Stimulated activated naive CD8-positive, alpha-beta T cell treated with anti-CD3 and anti-CD28 coated beads, Interleukin-15, Interleukin-2, amounts not matched to agents 100 U/mL and 50 U/mL, for 24 hours (primary cell): ENCODE measurements at regions not wholly inside any gene's neighbourhood (a gene's known extent, or its start where the extent isn't known, plus 50 kb on each side); places are given as distances from the start of the nearest gene placed in this dataset.

Experiments used
- ATAC-seq: fragments of 150-1000 bp; cut with Tn5 transposase; one replicate; pipeline ENCODE4 v1.10.0; 2021
- DNase-seq: peaks from one replicate; pipeline ENCODE4 v3.0.0; 2021

- DNase-seq = no peak
- ATAC-seq = no peak
Measured at GRCh38 chr2:136404176-136404575, 286.2 kb upstream of the CXCR4 start.

- ATAC-seq (no peak), DNase-seq (no peak)
Measured at GRCh38 chr2:136402281-136402680, 284.3 kb upstream of the CXCR4 start.

DNA sequence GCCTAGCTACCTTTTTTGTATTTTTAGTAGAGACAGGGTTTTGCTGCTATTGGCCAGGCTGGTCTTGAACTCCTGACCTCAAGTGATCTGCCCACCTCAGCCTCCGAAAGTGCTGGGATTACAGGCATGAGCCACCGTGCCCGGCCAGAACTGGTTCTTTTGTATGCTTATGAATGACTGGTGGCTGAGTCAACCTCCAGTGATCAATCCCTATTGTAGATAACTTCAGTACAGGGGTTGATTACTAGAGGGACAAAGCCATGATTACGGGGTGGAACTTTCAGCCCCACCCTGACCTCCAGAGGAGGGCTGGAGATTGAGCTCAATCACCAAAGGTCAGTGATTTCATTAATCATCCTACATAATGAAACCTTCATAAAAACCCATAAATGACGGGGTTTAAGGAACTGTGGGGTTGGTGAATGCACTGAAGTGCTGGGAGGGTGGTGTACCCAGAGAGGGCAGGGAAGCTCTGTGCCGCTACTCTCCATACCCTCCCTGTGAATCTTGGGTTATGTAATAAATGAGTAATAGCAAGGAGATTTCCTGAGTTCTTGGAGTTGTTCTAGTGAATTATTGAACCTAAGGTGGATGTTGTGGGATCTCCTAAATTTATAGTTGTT, 281.8 kb upstream of the CXCR4 start:
- DNase-seq = no peak
- ATAC-seq = no peak

- ATAC-seq (peak; percentile 60), DNase-seq (no peak)
Measured at GRCh38 chr2:136395582-136395981, 277.6 kb upstream of the CXCR4 start.

- DNase-seq (no peak), ATAC-seq (peak; percentile 30)
Measured at GRCh38 chr2:136394136-136395060, 276.4 kb upstream of the CXCR4 start.

DNA sequence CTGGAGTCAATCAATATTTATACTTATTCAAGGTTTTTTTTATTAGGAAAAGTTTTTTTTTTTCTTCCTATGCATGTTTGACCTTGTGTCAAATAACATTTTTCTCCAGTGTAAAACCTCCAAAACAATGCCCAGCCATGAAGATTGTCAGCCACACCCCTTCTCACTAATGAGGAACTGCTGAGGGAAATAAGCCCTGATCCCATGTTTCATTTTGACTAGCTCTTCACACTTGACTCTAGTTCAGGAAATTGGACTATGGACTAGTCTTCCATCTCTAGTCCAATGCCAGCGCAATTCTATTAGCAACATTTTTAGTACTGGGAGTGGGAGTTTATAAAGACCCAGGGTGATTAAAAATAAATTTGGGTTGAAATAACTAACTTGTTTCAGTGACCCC, 275.6 kb upstream of the CXCR4 start:
- ATAC-seq = no peak
- no peak for DNase-seq

DNA sequence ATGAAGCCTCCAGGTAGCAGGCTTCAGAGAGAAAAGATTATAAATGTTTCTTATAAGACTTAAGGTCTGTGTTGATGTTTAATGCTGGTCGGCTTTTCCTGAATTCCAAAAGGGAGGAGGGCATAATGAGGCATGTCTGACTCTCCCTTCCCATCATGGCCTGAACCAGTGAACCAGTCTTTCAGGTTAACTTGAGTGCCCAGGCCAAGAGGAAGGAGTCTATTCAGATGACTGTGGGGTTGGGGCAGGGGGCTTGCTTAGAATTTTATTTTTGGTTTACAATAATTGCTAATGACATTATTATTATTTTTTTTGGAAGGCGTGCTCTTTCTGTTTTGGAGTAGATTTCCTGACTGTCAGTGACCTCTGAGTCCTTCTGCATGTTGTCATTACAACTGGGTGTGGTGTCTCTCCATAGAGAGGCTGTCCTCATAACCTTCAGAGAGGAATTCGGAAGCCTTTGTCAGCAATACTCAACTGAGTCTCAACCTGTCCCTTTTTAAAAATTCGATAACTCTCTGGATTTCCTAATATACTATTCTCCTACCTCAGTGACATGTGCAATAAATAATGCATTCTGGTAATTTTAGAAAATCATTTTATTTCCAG, 275.1 kb upstream of the CXCR4 start:
- ATAC-seq (no peak), DNase-seq (no peak)

DNA sequence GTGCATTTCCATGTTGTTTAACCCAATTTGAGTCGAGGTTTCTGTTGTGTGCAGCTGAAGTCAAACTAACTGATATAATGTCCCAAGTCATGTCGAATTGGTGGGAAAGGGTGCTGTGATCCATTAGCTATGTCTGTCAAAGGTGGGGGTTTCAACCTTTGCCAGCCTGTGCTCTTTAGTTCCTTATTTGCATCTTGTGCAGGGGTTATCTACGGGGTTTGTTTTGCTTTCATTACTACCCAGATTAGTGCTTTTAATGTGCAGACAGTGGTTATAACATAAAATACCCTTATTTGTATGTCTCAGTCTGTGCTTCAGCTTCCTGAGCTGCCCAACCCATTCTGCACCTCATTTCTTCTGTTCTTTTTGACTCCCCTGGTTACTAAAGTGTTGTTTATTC, 271.9 kb upstream of the CXCR4 start:
- DNase-seq (no peak), ATAC-seq (peak; percentile 33)

- no peak for ATAC-seq
- no peak for DNase-seq
Measured at GRCh38 chr2:136386046-136386445, 268.1 kb upstream of the CXCR4 start.

- ATAC-seq (peak; percentile 37), DNase-seq (peak; percentile 43)
Measured at GRCh38 chr2:136384531-136385303, 266.8 kb upstream of the CXCR4 start.

DNA sequence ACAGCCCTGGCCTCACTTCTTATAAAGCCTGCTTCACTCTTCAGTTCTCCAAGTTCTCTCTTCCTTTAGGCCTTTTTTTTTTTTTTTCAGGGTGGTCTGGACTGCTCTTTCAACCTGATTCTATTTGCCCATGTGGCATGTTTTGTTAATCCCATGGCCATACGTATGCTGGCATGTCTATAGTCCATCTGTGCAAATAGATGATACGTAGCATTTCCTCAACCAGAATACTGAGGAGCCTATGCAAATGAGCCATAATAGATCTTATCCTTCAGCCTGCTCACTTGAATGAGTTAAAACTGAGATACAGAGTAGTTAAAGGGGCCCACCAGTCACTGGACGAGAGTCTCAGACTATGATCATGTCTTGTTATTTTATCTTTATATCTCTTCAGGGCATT, 265.2 kb upstream of the CXCR4 start:
- DNase-seq (no peak), ATAC-seq (no peak)

GRCh38 chr2:136381722-136382633, 264.0 kb upstream of the CXCR4 start:
- ATAC-seq = peak; percentile 95

DNA sequence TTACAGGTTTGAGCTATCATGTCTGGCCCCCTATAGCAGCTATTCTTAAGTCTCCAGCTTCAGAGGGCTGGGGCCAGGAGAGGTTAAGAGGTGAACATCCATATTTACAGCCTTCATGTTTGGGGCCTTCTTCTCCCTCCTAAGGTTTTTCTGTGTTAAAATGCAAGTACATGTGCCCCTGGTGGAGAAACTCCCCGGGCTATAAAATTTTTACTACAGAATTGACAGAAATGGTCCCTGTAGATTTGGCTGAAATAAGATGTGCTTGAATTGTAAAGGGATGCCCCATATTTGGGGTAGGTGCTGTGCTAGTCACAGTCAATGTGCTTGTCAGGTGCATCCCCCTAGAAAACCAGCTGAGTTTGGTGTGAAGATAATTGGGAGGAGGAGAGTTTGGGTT, 263.3 kb upstream of the CXCR4 start:
- ATAC-seq = no peak
- DNase-seq = no peak

More at GRCh38 chr2:136381722-136382633, 264.0 kb upstream of the CXCR4 start:
- DNase-seq = peak; percentile 71

GRCh38 chr2:136378712-136379595, 261.0 kb upstream of the CXCR4 start:
- ATAC-seq (no peak), DNase-seq (peak; percentile 78)

- no peak for DNase-seq
- no peak for ATAC-seq
Measured at GRCh38 chr2:136377423-136378382, 259.8 kb upstream of the CXCR4 start.

DNA sequence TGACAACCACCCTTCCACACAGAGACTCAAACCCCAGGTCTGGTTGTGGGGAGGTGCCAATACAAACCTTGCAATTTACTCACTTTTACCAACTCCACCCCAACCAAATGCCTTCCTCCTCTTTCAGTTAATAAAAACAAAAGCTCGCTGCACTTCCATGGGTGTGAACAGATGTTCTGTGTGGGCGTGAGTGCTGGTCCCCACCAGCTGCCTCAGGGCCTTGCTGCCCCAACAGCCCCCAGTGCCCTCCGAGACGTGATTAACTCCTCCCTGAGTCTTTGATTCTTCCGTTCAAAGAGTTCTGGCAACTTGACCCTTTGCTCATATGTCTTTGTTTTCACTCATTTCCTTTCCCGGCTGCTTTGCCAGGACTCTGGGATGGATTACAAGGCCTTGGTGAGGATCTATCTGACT, 258.9 kb upstream of the CXCR4 start:
- DNase-seq (no peak), ATAC-seq (no peak)

DNA sequence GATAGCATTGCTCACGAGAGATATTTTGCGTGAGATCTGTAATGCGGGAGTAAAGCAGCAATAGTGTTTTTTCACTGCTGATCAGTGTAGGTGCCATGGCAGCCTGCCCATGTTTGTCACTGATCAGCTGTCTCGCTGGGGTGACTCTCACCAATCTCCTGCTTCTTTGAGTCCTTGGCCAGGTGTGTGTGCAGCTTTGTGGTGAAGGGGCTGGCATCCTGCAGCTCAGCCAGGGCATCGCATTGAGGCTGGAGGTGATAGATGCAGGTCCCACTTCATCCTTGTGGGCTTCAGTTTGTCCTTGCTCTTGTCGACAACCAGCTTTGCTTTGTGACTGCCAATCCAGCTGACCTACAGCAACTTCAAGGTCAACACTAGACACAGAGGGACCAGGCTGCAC, 258.3 kb upstream of the CXCR4 start:
- DNase-seq (no peak), ATAC-seq (no peak)

- DNase-seq (no peak), ATAC-seq (peak; percentile 82)
Measured at GRCh38 chr2:136375017-136375901, 257.3 kb upstream of the CXCR4 start.
